SK-N-DZ (cell line): ENCODE measurements at regions not wholly inside any gene's neighbourhood (a gene's known extent, or its start where the extent isn't known, plus 50 kb on each side); places are given as distances from the start of the nearest gene placed in this dataset.

Experiments
- DNase-seq: peaks from one replicate; pipeline ENCODE4 v3.0.0-alpha.2; 2015; ENCODE audit warnings: low spot score

GRCh38 chr1:84090447-84091245, 53.4 kb upstream of the PRKACB start:
- DNase-seq, result no peak

DNA sequence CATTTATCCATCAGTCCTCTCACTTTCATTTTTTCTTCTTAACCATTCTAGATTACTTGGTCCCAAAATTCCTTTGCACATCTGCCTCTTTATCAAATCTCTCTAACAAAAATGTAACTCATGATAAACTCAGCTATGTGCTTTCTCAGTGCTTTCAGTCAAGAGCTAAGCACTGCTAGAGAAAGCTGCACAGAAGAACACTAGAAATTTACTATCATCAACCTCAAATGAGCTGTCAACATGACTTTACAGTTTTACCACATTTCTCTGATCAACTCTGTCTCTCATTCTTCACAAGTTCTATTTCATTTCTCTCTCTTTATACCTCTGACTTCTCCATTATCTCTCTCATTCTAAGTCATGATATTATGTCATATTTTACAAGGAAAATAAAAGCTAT, 54.2 kb upstream of the PRKACB start:
- DNase-seq, result no peak

DNA sequence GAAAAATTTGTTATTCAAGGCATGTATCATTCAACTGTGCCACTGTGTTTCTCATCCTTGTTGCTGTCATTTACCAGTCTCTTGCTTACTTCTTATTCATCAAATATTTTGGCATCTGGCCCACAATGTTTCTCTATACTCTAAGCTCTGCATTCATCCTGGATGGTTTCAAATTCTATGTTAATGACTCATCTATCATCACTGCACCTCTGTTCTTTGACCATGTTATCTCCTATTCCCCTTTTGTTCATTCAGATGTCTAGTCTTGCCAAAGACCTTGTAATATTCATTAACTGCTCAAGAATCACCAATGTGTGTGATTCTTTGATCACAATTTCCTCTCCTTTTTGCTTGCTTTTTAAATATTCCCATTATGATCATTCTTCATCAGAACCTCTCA, 54.6 kb upstream of the PRKACB start:
- no peak for DNase-seq

DNA sequence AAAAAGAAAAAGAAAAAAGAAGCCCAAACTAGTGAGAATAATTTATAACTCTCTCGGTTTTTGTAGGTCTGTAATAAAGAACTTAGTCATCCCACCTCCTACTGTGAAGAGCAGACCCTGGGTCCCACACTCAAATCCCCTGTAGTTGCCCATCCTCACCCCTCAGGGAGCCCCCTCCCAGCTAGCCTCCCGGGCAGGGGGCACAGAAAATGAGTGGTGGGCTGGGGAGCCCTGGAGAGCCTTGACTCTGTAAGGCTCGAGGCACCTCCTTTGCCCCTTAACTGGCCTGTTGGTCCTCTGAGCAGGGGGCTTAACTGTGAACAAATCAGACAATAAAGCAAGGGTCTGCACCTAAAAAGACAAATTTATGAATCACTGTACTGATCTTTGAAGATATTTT, 57.5 kb upstream of the PRKACB start:
- DNase-seq, result no peak

DNA sequence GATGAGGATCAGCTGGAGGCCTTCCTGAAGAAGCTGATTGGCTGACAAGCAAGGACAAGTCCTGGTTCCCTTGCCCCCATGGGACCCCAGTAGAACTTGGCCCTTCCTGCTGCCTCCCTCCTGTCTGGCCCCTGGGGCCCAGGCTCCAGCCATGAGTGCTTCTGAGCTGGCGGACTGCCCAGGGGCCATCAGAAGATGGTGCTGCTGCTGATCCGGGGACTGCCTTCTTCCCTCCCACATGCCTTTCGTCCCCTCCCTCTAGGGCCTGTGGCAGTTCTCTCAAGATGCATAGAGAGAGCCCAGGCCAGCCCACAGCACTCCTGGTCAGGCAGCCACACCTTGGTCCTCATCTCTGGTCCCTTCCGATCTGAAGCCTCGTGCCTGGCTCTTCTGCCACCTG, 57.9 kb upstream of the PRKACB start:
- no peak for DNase-seq

- DNase-seq, result no peak
Measured at GRCh38 chr1:84083307-84083706, 60.8 kb upstream of the PRKACB start.

DNA sequence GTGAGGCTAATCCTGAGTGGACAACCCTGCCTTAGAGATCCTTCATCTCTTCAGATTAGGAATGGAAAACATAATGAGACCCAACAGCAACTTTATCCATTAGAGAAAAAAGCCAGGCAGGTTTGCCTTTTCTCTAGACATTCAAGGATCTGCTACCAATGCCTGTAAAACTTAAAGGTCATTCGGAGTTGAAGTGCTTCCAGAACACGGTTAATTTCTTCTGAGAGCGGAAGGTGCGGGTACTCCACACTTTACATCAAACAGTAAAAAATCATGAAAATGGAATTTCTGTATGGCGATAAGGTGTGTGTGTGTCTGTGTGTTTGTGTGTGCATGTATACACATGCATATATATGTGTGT, 65.2 kb upstream of the PRKACB start:
- DNase-seq, result no peak

DNA sequence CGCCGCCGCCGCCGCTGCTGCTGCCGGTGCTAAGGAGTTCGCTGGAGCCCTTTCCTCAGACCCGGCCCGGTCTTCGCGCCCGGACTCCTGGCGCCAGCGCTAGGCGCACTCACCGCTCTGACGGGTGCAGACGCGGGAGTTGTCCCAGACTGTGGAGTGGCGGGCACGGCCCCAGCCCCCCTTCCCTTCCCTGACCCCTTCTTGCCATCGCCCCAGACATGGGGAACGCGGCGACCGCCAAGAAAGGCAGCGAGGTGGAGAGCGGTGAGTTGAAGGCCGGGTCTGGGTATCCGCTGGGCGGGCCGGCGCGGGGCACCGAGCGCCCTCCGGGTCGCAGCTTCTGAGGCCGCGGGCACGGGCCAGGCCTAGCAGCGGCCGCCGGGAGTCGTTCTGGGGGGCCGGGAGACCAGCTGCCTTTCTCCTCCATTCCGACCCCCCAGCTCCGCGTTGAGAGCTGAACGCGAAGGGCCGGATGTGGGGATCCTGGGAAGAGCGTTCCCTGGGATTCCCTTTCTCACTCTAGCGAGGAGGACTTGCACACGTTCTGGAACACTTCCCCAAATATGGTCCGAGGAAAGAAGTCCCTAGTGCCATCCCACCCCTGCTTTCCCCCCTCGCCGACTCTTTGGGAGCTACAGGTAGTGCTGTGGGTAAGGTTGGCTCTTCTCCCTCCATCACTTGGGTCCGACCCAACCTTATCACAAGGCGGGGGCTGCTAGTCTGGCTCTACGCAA, 65.8 kb upstream of the PRKACB start:
- DNase-seq, result peak; percentile 23

GRCh38 chr1:84077476-84078107, 66.5 kb upstream of the PRKACB start:
- DNase-seq, result peak; percentile 78

- DNase-seq, result no peak
Measured at GRCh38 chr1:84073266-84073665, 70.8 kb upstream of the PRKACB start.

GRCh38 chr1:84069236-84069845, 70.4 kb upstream of the TTLL7 start:
- DNase-seq, result peak; percentile 17

DNA sequence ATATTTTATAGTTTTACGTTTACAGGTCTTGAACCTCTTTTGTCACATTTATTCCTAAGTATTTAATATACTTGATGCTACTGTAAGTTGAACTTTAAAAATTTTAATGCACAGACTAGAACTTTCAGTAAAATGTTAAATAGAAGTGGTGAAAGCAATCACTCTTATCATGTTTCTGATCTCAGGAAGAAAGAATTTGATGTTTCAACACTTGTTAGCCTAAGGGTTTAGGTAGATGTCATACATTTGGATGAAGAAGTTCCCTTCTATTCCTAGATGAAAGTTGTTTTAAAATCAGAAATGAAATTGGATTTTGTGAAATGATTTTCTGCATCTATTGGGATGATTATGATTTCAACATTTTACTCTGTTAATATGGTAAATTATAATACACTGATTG, 63.6 kb upstream of the TTLL7 start:
- no peak for DNase-seq

GRCh38 chr1:84061336-84061735, 62.4 kb upstream of the TTLL7 start:
- no peak for DNase-seq

DNA sequence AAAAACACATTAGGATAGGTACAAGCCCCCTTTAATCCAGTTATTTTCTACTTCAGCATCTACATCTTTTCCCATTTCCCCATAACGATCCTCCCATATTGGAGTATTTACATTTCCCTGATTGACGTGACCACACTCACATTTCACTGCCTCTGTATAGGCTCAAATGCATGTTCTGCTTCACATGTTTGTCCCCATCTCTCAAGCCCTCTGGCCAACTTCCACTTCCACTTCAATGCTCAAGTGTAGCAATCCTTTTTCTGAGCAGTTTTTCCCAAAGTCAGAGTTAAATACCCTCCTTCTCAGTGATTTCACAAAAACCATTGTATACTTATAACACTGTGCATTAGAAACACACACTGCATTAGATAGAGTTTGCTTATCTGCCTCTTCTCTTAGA, 61.8 kb upstream of the TTLL7 start:
- DNase-seq, result no peak

- no peak for DNase-seq
Measured at GRCh38 chr1:84048820-84049219, 49.9 kb upstream of the TTLL7 start.
